AG04449 (cell line): ENCODE measurements at regions not wholly inside any gene's neighbourhood (a gene's known extent, or its start where the extent isn't known, plus 50 kb on each side); places are given as distances from the start of the nearest gene placed in this dataset.

Experiments used
- CTCF ChIA-PET: fragments of 350-600 bp; formaldehyde crosslinking; extraction: SDS; loops from one replicate; lab custom pipeline; 2021; ENCODE audit warnings: antibody characterized with exemption; lab: Yijun Ruan, JAX
- POLR2A ChIA-PET: fragments of 400-600, 350-600 bp; formaldehyde crosslinking; extraction: SDS; loops from one replicate; lab custom pipeline; 2020; ENCODE audit warnings: antibody characterized with exemption, inconsistent platforms; lab: Yijun Ruan, JAX
- DNase-seq: peaks from one replicate; pipeline ENCODE4 v3.0.0-alpha.2; 2010; ENCODE audit warnings: low read depth, low spot score
- H3K4me3 ChIP-seq: 2 replicates; pipeline ENCODE4 v1.5.1; 2011; ENCODE audit warnings: low read depth, mild to moderate bottlenecking, control low read depth, low read length
- TF ChIP-seq, protein P1 (sequence below): IDR thresholded peaks from one replicate; pipeline ENCODE4 v1.5.1; 2011; ENCODE audit warnings: mild to moderate bottlenecking, moderate library complexity, low read length, control low read depth, inconsistent platforms; ENCODE audit not compliant: insufficient read depth; ENCODE audit errors: missing control alignments

DNA sequence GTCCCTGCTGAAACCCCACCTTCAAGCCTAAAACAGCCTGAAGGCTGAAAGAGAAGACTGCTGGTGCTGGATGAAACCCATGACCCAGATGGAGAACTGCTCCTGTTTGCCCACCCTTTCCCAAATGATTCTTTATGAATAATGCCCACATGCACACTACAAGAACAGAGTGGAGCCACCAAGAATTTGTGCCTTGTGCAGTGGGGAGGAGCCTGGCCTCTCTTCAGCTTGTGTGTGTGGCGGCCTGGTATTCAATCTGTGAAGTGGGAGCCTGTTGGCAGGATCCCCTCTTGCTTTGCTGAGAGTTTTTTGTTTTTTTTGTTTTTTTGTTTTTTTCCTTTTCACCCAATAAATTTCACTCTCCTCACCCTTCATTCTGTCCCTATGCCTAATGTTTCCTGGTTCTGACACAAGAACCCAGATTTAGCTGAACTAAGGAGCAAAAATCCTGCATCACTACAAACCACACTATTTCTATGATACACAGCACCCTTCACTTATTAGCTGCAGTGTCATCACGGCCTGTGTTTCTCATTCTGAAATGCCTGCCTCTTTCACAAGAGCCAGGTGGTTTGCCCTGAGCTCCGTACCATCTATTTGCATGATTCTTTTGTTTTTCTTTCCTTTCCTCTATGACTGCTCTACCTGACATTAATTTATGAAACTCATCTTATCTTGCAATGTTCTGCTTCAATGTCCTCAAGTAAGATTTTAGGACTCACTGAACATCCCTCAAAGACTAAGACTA lies 585.5 kb upstream of the ATXN7L3B start:
- ChIA-PET CTCF (no interaction called here), POLR2A (no interaction called here)
- DNase-seq: no peak
- no peak overlapping the region for H3K4me3 ChIP-seq
- TF ChIP-seq, protein P1, sequence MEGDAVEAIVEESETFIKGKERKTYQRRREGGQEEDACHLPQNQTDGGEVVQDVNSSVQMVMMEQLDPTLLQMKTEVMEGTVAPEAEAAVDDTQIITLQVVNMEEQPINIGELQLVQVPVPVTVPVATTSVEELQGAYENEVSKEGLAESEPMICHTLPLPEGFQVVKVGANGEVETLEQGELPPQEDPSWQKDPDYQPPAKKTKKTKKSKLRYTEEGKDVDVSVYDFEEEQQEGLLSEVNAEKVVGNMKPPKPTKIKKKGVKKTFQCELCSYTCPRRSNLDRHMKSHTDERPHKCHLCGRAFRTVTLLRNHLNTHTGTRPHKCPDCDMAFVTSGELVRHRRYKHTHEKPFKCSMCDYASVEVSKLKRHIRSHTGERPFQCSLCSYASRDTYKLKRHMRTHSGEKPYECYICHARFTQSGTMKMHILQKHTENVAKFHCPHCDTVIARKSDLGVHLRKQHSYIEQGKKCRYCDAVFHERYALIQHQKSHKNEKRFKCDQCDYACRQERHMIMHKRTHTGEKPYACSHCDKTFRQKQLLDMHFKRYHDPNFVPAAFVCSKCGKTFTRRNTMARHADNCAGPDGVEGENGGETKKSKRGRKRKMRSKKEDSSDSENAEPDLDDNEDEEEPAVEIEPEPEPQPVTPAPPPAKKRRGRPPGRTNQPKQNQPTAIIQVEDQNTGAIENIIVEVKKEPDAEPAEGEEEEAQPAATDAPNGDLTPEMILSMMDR: no peak

GRCh38 chr12:73964641-73965040 lies 573.0 kb upstream of the ATXN7L3B start:
- no peak overlapping the region for H3K4me3 ChIP-seq
- TF ChIP-seq, protein P1: no peak
- DNase-seq: no peak
- POLR2A ChIA-PET: no interaction called here
- CTCF ChIA-PET: no interaction called here

DNA sequence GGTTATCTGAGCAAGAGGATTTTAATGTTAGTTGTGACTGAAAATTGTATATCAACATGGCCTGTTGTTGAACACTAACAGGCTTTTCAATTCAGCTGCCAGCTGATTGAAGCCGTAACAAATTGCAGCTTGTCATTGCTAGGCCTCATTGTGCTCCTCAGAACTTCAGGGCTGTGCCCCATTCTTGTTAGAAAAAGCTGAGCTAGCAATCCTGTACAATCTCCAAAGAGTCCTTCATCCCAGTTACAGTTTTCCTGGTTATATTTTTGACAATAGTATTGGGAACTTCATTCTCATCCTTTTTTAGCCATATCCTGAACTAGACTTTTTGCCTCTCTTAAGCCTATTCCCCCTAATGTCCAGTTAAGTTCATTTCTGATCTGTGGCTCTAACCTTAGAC lies 564.1 kb upstream of the ATXN7L3B start:
- TF ChIP-seq, protein P1: no peak
- POLR2A ChIA-PET: no interaction called here
- no peak for DNase-seq
- CTCF ChIA-PET: no interaction called here
- H3K4me3 ChIP-seq: no peak overlapping the region

GRCh38 chr12:73984552-73984951 lies 553.1 kb upstream of the ATXN7L3B start:
- no peak for DNase-seq
- H3K4me3 ChIP-seq: no peak overlapping the region
- ChIA-PET CTCF (no interaction called here), POLR2A (no interaction called here)
- TF ChIP-seq, protein P1: no peak

DNA sequence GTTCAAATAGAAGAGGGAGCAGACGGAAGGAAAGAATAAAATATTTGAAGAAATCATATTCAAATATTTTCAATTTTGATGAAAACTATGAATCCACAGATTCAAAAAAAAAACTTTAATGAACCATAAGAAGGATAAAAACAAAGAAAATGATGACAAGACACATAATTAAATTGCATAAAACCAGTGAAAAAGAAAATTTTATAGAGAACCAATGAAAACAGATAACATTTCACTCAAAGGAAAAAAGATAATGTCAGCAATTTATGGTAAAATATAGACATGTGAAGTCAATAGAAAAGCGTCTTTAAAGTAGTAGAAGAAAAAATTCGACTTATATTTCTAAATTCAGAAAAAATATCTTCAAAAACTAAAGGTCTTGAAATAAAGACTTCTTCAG lies 546.5 kb upstream of the ATXN7L3B start:
- ChIA-PET CTCF (no interaction called here), POLR2A (no interaction called here)
- TF ChIP-seq, protein P1: no peak
- H3K4me3 ChIP-seq: no peak overlapping the region
- DNase-seq: no peak

DNA sequence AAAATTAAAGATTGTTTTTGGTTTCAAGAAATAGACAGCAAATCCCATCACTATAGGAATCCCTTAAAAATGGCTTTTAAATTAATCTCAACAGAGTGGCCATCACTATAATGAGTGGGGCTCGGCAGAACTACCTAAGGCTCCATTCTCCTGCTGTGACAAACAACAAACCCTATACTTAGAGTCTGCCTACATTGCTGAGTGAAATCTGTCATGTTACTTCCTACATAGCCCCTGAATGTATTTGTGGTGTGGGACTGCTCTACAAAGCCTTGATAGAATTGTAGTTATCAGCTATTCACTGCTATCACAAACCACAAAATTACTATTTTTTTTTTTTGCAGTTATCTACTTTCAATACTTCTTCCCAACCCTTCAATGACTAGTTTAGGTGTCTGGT lies 538.7 kb upstream of the ATXN7L3B start:
- DNase-seq: no peak
- H3K4me3 ChIP-seq: no peak overlapping the region
- TF ChIP-seq, protein P1: no peak
- CTCF ChIA-PET: no interaction called here
- POLR2A ChIA-PET: no interaction called here
